ENCODE measurements at regions not wholly inside any gene's neighbourhood (a gene's known extent, or its start where the extent isn't known, plus 50 kb on each side); places are given as distances from the start of the nearest gene placed in this dataset.

GRCh38 chr3:22244761-22245521, 493.9 kb upstream of the ZNF385D start:
- Histone ChIP-seq H2BK15ac (ENCODE audit: low read length) (no peak overlapping the region), H2BK120ac (ENCODE audit: low read depth, low read length) (no peak overlapping the region), H3K4me1 (ENCODE audit: control insufficient read depth in 2 of 2, insufficient read depth in 1 of 2, low read depth in 1 of 2, low read length in 2 of 2) (no peaks in the 10 kb centered on the region), H3K27ac (replicated peaks; ENCODE audit: low read length) (no peak overlapping the region), H3K4me3 (ENCODE audit: low read length in 2 of 2) (no peak overlapping the region), H3K23ac (ENCODE audit: low read depth, low read length, poor library complexity) (no peak overlapping the region), H3K9ac (ENCODE audit: low read depth, low read length, poor library complexity) (no peak overlapping the region), H3K4me2 (ENCODE audit: insufficient read depth, low read length, poor library complexity, severe bottlenecking) (no peak overlapping the region), H3K36me3 (replicated peaks in 1 of 2; ENCODE audit: control insufficient read depth in 2 of 2, insufficient read depth in 2 of 2, low read length in 2 of 2) (no peaks in the 10 kb centered on the region), H3K4ac (ENCODE audit: low read length) (no peak overlapping the region), H4K91ac (ENCODE audit: low read depth, low read length, poor library complexity) (no peak overlapping the region), H2BK5ac (ENCODE audit: low read length) (no peak overlapping the region), H2AK5ac (ENCODE audit: low read depth, low read length) (no peak overlapping the region), H3K14ac (ENCODE audit: low read length) (no peak overlapping the region), H3K27me3 (ENCODE audit: control insufficient read depth in 3 of 3, insufficient read depth in 3 of 3, low read depth in 1 of 3, low read length in 3 of 3) (no peaks in the 10 kb centered on the region), H4K8ac (ENCODE audit: low read depth, low read length) (no peak overlapping the region), H2BK12ac (ENCODE audit: low read length) (no peak overlapping the region), H3K9me3 (replicated peaks in 1 of 2; ENCODE audit: control insufficient read depth in 2 of 2, insufficient read depth in 1 of 2, low read depth in 1 of 2, low read length in 2 of 2) (no peaks in the 10 kb centered on the region), H3K79me1 (ENCODE audit: low read depth, low read length) (no peaks in the 10 kb centered on the region), H3K18ac (ENCODE audit: low read length) (no peak overlapping the region), H2AFZ (ENCODE audit: low read length) (no peak overlapping the region)
- WGBS, 2 donors (ENCODE audit: extremely low coverage in 2 of 2, insufficient read length in 2 of 2, insufficient replicate concordance in 1 of 2): no CpG with 5 or more reads among the region's 3 CpGs
- DNase-seq (ENCODE audit: low spot score): no peak

GRCh38 chr3:22245811-22246583, 495.0 kb upstream of the ZNF385D start:
- DNase-seq (ENCODE audit: low spot score): no peak
- Histone ChIP-seq H2BK15ac (ENCODE audit: low read length) (no peak overlapping the region), H3K9ac (ENCODE audit: low read depth, low read length, poor library complexity) (no peak overlapping the region)

GRCh38 chr3:22249658-22250057, 498.6 kb upstream of the ZNF385D start:
- Histone ChIP-seq H2AFZ (ENCODE audit: low read length) (no peak overlapping the region), H3K4ac (ENCODE audit: low read length) (no peak overlapping the region), H3K23ac (ENCODE audit: low read depth, low read length, poor library complexity) (no peak overlapping the region), H3K14ac (ENCODE audit: low read length) (no peak overlapping the region), H3K79me1 (ENCODE audit: low read depth, low read length) (no peaks in the 10 kb centered on the region), H3K36me3 (replicated peaks in 1 of 2; ENCODE audit: control insufficient read depth in 2 of 2, insufficient read depth in 2 of 2, low read length in 2 of 2) (no peaks in the 10 kb centered on the region), H3K9ac (ENCODE audit: low read depth, low read length, poor library complexity) (no peak overlapping the region), H3K4me2 (ENCODE audit: insufficient read depth, low read length, poor library complexity, severe bottlenecking) (no peak overlapping the region), H3K4me3 (ENCODE audit: low read length in 2 of 2) (no peak overlapping the region), H3K4me1 (ENCODE audit: control insufficient read depth in 2 of 2, insufficient read depth in 1 of 2, low read depth in 1 of 2, low read length in 2 of 2) (no peaks in the 10 kb centered on the region), H3K27me3 (ENCODE audit: control insufficient read depth in 3 of 3, insufficient read depth in 3 of 3, low read depth in 1 of 3, low read length in 3 of 3) (no peaks in the 10 kb centered on the region), H2BK120ac (ENCODE audit: low read depth, low read length) (no peak overlapping the region), H4K8ac (ENCODE audit: low read depth, low read length) (no peak overlapping the region), H2BK15ac (ENCODE audit: low read length) (no peak overlapping the region), H3K9me3 (replicated peaks in 1 of 2; ENCODE audit: control insufficient read depth in 2 of 2, insufficient read depth in 1 of 2, low read depth in 1 of 2, low read length in 2 of 2) (no peaks in the 10 kb centered on the region), H3K18ac (ENCODE audit: low read length) (no peak overlapping the region), H2BK12ac (ENCODE audit: low read length) (no peak overlapping the region), H3K27ac (replicated peaks; ENCODE audit: low read length) (no peak overlapping the region), H2AK5ac (ENCODE audit: low read depth, low read length) (no peak overlapping the region), H4K91ac (ENCODE audit: low read depth, low read length, poor library complexity) (no peak overlapping the region), H2BK5ac (ENCODE audit: low read length) (no peak overlapping the region)
- DNase-seq (ENCODE audit: low spot score): no peak

More at GRCh38 chr3:22245811-22246583, 495.0 kb upstream of the ZNF385D start:
- no peak overlapping the region for H3K18ac ChIP-seq (ENCODE audit: low read length)
- H3K9me3 ChIP-seq (replicated peaks in 1 of 2; ENCODE audit: control insufficient read depth in 2 of 2, insufficient read depth in 1 of 2, low read depth in 1 of 2, low read length in 2 of 2): no peaks in the 10 kb centered on the region
- H3K36me3 ChIP-seq (replicated peaks in 1 of 2; ENCODE audit: control insufficient read depth in 2 of 2, insufficient read depth in 2 of 2, low read length in 2 of 2): no peaks in the 10 kb centered on the region
- H2BK12ac ChIP-seq (ENCODE audit: low read length): no peak overlapping the region
- no CpG with 5 or more reads among the region's 3 CpGs for WGBS, 2 donors (ENCODE audit: extremely low coverage in 2 of 2, insufficient read length in 2 of 2, insufficient replicate concordance in 1 of 2)
- no peak overlapping the region for H2AFZ ChIP-seq (ENCODE audit: low read length)
- no peak overlapping the region for H2AK5ac ChIP-seq (ENCODE audit: low read depth, low read length)
- H3K23ac ChIP-seq (ENCODE audit: low read depth, low read length, poor library complexity): no peak overlapping the region
- H4K8ac ChIP-seq (ENCODE audit: low read depth, low read length): no peak overlapping the region
- no peaks in the 10 kb centered on the region for H3K79me1 ChIP-seq (ENCODE audit: low read depth, low read length)
- no peak overlapping the region for H3K4ac ChIP-seq (ENCODE audit: low read length)
- no peaks in the 10 kb centered on the region for H3K27me3 ChIP-seq (ENCODE audit: control insufficient read depth in 3 of 3, insufficient read depth in 3 of 3, low read depth in 1 of 3, low read length in 3 of 3)
- H4K91ac ChIP-seq (ENCODE audit: low read depth, low read length, poor library complexity): no peak overlapping the region
- no peak overlapping the region for H3K4me2 ChIP-seq (ENCODE audit: insufficient read depth, low read length, poor library complexity, severe bottlenecking)
- H3K27ac ChIP-seq (replicated peaks; ENCODE audit: low read length): no peak overlapping the region
- H3K4me3 ChIP-seq (ENCODE audit: low read length in 2 of 2): no peak overlapping the region
- H2BK120ac ChIP-seq (ENCODE audit: low read depth, low read length): no peak overlapping the region
- no peak overlapping the region for H2BK5ac ChIP-seq (ENCODE audit: low read length)
- no peaks in the 10 kb centered on the region for H3K4me1 ChIP-seq (ENCODE audit: control insufficient read depth in 2 of 2, insufficient read depth in 1 of 2, low read depth in 1 of 2, low read length in 2 of 2)
- no peak overlapping the region for H3K14ac ChIP-seq (ENCODE audit: low read length)

GRCh38 chr3:22257252-22257651, 506.2 kb upstream of the ZNF385D start:
- WGBS, 2 donors (ENCODE audit: extremely low coverage in 2 of 2, insufficient read length in 2 of 2, insufficient replicate concordance in 1 of 2): no CpG with 5 or more reads among the region's 2 CpGs
- Histone ChIP-seq H3K9me3 (replicated peaks in 1 of 2; ENCODE audit: control insufficient read depth in 2 of 2, insufficient read depth in 1 of 2, low read depth in 1 of 2, low read length in 2 of 2) (no peaks in the 10 kb centered on the region), H4K91ac (ENCODE audit: low read depth, low read length, poor library complexity) (no peak overlapping the region), H4K8ac (ENCODE audit: low read depth, low read length) (no peak overlapping the region), H2BK12ac (ENCODE audit: low read length) (no peak overlapping the region), H3K36me3 (replicated peaks in 1 of 2; ENCODE audit: control insufficient read depth in 2 of 2, insufficient read depth in 2 of 2, low read length in 2 of 2) (no peaks in the 10 kb centered on the region), H3K79me1 (ENCODE audit: low read depth, low read length) (no peaks in the 10 kb centered on the region), H2AK5ac (ENCODE audit: low read depth, low read length) (no peak overlapping the region), H2AFZ (ENCODE audit: low read length) (no peak overlapping the region), H2BK5ac (ENCODE audit: low read length) (no peak overlapping the region), H2BK15ac (ENCODE audit: low read length) (no peak overlapping the region), H3K4me2 (ENCODE audit: insufficient read depth, low read length, poor library complexity, severe bottlenecking) (no peak overlapping the region), H3K4me3 (ENCODE audit: low read length in 2 of 2) (no peak overlapping the region), H3K4me1 (ENCODE audit: control insufficient read depth in 2 of 2, insufficient read depth in 1 of 2, low read depth in 1 of 2, low read length in 2 of 2) (no peaks in the 10 kb centered on the region), H3K23ac (ENCODE audit: low read depth, low read length, poor library complexity) (no peak overlapping the region), H3K27ac (replicated peaks; ENCODE audit: low read length) (no peak overlapping the region), H2BK120ac (ENCODE audit: low read depth, low read length) (no peak overlapping the region), H3K4ac (ENCODE audit: low read length) (no peak overlapping the region), H3K14ac (ENCODE audit: low read length) (no peak overlapping the region), H3K18ac (ENCODE audit: low read length) (no peak overlapping the region), H3K9ac (ENCODE audit: low read depth, low read length, poor library complexity) (no peak overlapping the region), H3K27me3 (ENCODE audit: control insufficient read depth in 3 of 3, insufficient read depth in 3 of 3, low read depth in 1 of 3, low read length in 3 of 3) (no peaks in the 10 kb centered on the region)
- no peak for DNase-seq (ENCODE audit: low spot score)
